Breast epithelium (tissue), 3 donors: ENCODE measurements at regions not wholly inside any gene's neighbourhood (a gene's known extent, or its start where the extent isn't known, plus 50 kb on each side); places are given as distances from the start of the nearest gene placed in this dataset.

ENCODE experiments used
- CTCF ChIP-seq, 3 donors: fragments of 450-650 bp; IDR thresholded peaks; one replicate each; pipeline ENCODE4 v1.5.1; 2016 to 2017; ENCODE audit warnings: antibody characterized with exemption in 3 of 3, mild to moderate bottlenecking in 3 of 3, moderate library complexity in 3 of 3
- POLR2A ChIP-seq: fragments of 450-650 bp; IDR thresholded peaks from one replicate; pipeline ENCODE4 v1.6.1; 2016; ENCODE audit warnings: antibody characterized with exemption, mild to moderate bottlenecking, moderate library complexity
- POLR2AphosphoS5 ChIP-seq, 3 donors: sonication (generic); formaldehyde crosslinking; IDR thresholded peaks; one replicate each; pipeline ENCODE4 v1.6.1; 2017; ENCODE audit warnings: antibody characterized with exemption in 3 of 3

- TF ChIP-seq CTCF (IDR thresholded peaks at IDR 0.05) (no peak), POLR2AphosphoS5 (IDR thresholded peaks at IDR 0.05) (no peak), POLR2A (no peak)
Measured at GRCh38 chr7:116128139-116128538, 82.2 kb upstream of the TES start.
